Coronary artery (tissue), 2 donors: ENCODE measurements at regions not wholly inside any gene's neighbourhood (a gene's known extent, or its start where the extent isn't known, plus 50 kb on each side); places are given as distances from the start of the nearest gene placed in this dataset.

Experiments
- DNase-seq: peaks from one replicate; pipeline ENCODE4 v3.0.0-alpha.2; 2017; ENCODE audit warnings: low spot score
- H3K27ac ChIP-seq, 2 donors: fragments of 200-600 bp; sonication (generic); one replicate each; pipeline ENCODE4 v1.5.1; 2016 to 2019
- H3K4me3 ChIP-seq: fragments of 200-600 bp; sonication (generic); 2 replicates; pipeline ENCODE4 v1.5.1; 2016; ENCODE audit warnings: mild to moderate bottlenecking, moderate library complexity
- TF ChIP-seq, protein P1 (sequence below): fragments of 200-600 bp; sonication (generic); IDR thresholded peaks from one replicate; pipeline ENCODE4 v1.5.1; 2019; ENCODE audit warnings: antibody characterized with exemption

- no peak for DNase-seq
- H3K27ac ChIP-seq, result no peak overlapping the region
- no peak overlapping the region for H3K4me3 ChIP-seq
- TF ChIP-seq, protein P1, sequence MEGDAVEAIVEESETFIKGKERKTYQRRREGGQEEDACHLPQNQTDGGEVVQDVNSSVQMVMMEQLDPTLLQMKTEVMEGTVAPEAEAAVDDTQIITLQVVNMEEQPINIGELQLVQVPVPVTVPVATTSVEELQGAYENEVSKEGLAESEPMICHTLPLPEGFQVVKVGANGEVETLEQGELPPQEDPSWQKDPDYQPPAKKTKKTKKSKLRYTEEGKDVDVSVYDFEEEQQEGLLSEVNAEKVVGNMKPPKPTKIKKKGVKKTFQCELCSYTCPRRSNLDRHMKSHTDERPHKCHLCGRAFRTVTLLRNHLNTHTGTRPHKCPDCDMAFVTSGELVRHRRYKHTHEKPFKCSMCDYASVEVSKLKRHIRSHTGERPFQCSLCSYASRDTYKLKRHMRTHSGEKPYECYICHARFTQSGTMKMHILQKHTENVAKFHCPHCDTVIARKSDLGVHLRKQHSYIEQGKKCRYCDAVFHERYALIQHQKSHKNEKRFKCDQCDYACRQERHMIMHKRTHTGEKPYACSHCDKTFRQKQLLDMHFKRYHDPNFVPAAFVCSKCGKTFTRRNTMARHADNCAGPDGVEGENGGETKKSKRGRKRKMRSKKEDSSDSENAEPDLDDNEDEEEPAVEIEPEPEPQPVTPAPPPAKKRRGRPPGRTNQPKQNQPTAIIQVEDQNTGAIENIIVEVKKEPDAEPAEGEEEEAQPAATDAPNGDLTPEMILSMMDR, result no peak
These were observed 117.5 kb upstream of the RFLNA start for GRCh38 chr12:124177276-124177950.

- TF ChIP-seq, protein P1, result no peak
- DNase-seq, result no peak
- H3K4me3 ChIP-seq, result no peak overlapping the region
- no peak overlapping the region for H3K27ac ChIP-seq
These were observed 117.0 kb upstream of the RFLNA start for GRCh38 chr12:124177951-124178316.

- DNase-seq, result no peak
- H3K27ac ChIP-seq, result no peak overlapping the region
- TF ChIP-seq, protein P1, result no peak
- no peak overlapping the region for H3K4me3 ChIP-seq
These were observed 114.8 kb upstream of the RFLNA start for GRCh38 chr12:124179936-124180607.

- H3K4me3 ChIP-seq, result no peak overlapping the region
- TF ChIP-seq, protein P1, result no peak
- no peak for DNase-seq
- no peak overlapping the region for H3K27ac ChIP-seq
These were observed 111.7 kb upstream of the RFLNA start for GRCh38 chr12:124183172-124183571.

DNA sequence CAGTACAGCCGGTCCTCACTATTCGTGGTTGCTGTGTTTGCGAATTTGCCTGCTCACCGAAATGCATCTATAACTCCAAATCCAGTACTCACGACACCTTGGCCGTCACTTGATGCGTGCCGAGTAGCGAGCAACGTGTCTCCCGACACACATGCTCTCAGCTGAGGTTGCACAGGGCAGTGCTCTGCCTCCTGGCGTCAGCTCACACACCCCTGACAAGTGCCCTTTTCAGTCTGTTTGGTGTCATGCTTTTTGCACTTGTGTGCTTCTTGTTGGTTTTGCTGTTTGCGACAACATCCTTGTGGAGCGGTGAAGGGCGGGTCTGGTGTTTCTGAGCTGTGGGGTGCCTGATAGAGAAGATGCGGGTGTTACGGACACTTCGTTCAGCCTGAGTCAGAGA lies 110.4 kb upstream of the RFLNA start:
- no peak overlapping the region for H3K27ac ChIP-seq
- DNase-seq, result no peak
- H3K4me3 ChIP-seq, result no peak overlapping the region
- TF ChIP-seq, protein P1, result no peak

- H3K4me3 ChIP-seq, result no peak overlapping the region
- H3K27ac ChIP-seq, result no peak overlapping the region
- DNase-seq, result peak; percentile 35
- TF ChIP-seq, protein P1, result no peak
These were observed 108.8 kb upstream of the RFLNA start for GRCh38 chr12:124185971-124186686.
